ENCODE measurements at regions not wholly inside any gene's neighbourhood (a gene's known extent, or its start where the extent isn't known, plus 50 kb on each side); places are given as distances from the start of the nearest gene placed in this dataset.

- Histone ChIP-seq H3K27ac (no peak overlapping the region), H3K27me3 (no peaks in the 10 kb centered on the region), H3K4me1 (ENCODE audit: insufficient read depth) (no peaks in the 10 kb centered on the region), H3K9me3 (no peaks in the 10 kb centered on the region), H3K4me3 (no peak overlapping the region), H3K36me3 (no peaks in the 10 kb centered on the region)
- 73 to 88% (median 79%) methylated on average over 1 of the region's 1 CpG for WGBS, 3 donors
- no peak for DNase-seq
- TF ChIP-seq CTCF (IDR thresholded peaks at IDR 0.05) (no peak), EP300 (IDR thresholded peaks at IDR 0.05) (no peak), POLR2A (IDR thresholded peaks at IDR 0.05) (no peak)
- intact Hi-C loops (cut with DNase I) = no loop called here
Measured at GRCh38 chr5:12703254-12703653, 799.0 kb upstream of the CTNND2 start.

- DNase-seq = no peak
- no peaks in the 10 kb centered on the region for H3K9me3 ChIP-seq
- no peak overlapping the region for H3K27ac ChIP-seq
- H3K4me1 ChIP-seq (ENCODE audit: insufficient read depth) = no peaks in the 10 kb centered on the region
- no peaks in the 10 kb centered on the region for H3K27me3 ChIP-seq
- 78 to 91% (median 85%) methylated on average over 1 of the region's 1 CpG for WGBS, 3 donors
- H3K4me3 ChIP-seq = no peak overlapping the region
- intact Hi-C loops (cut with DNase I) = no loop called here
- TF ChIP-seq EP300 (IDR thresholded peaks at IDR 0.05) (no peak), POLR2A (IDR thresholded peaks at IDR 0.05) (no peak), CTCF (IDR thresholded peaks at IDR 0.05) (no peak)
- H3K36me3 ChIP-seq = no peaks in the 10 kb centered on the region
Measured at GRCh38 chr5:12695651-12696050, 791.4 kb upstream of the CTNND2 start.

GRCh38 chr5:12691330-12691729, 787.1 kb upstream of the CTNND2 start:
- Histone ChIP-seq H3K9me3 (no peaks in the 10 kb centered on the region), H3K4me3 (no peak overlapping the region), H3K4me1 (ENCODE audit: insufficient read depth) (no peaks in the 10 kb centered on the region), H3K36me3 (no peaks in the 10 kb centered on the region), H3K27ac (no peak overlapping the region), H3K27me3 (no peaks in the 10 kb centered on the region)
- WGBS, 3 donors = 71 to 75% (median 72%) methylated on average over 9 of the region's 9 CpGs
- TF ChIP-seq POLR2A (IDR thresholded peaks at IDR 0.05) (no peak), EP300 (IDR thresholded peaks at IDR 0.05) (no peak), CTCF (IDR thresholded peaks at IDR 0.05) (no peak)
- intact Hi-C loops (cut with DNase I) = no loop called here
- DNase-seq = no peak

GRCh38 chr5:12690361-12690760, 786.1 kb upstream of the CTNND2 start:
- no peak overlapping the region for H3K27ac ChIP-seq
- no peak for DNase-seq
- H3K9me3 ChIP-seq = no peaks in the 10 kb centered on the region
- TF ChIP-seq EP300 (IDR thresholded peaks at IDR 0.05) (no peak), POLR2A (IDR thresholded peaks at IDR 0.05) (no peak), CTCF (IDR thresholded peaks at IDR 0.05) (no peak)
- intact Hi-C loops (cut with DNase I) = no loop called here
- no peaks in the 10 kb centered on the region for H3K27me3 ChIP-seq
- H3K4me3 ChIP-seq = no peak overlapping the region
- H3K36me3 ChIP-seq = no peaks in the 10 kb centered on the region
- WGBS, 3 donors = 13 to 32% (median 16%) methylated on average over 2 of the region's 2 CpGs
- H3K4me1 ChIP-seq (ENCODE audit: insufficient read depth) = no peaks in the 10 kb centered on the region

- H3K4me1 ChIP-seq (ENCODE audit: insufficient read depth) = no peaks in the 10 kb centered on the region
- no peak overlapping the region for H3K27ac ChIP-seq
- no peak overlapping the region for H3K4me3 ChIP-seq
- no peaks in the 10 kb centered on the region for H3K27me3 ChIP-seq
- no peak for TF ChIP-seq EP300 (IDR thresholded peaks at IDR 0.05)
- no peak for TF ChIP-seq CTCF (IDR thresholded peaks at IDR 0.05)
- TF ChIP-seq POLR2A (IDR thresholded peaks at IDR 0.05) = no peak
- DNase-seq = no peak
- H3K9me3 ChIP-seq = no peaks in the 10 kb centered on the region
- no peaks in the 10 kb centered on the region for H3K36me3 ChIP-seq
- WGBS, 3 donors = 55 to 89% (median 76%) methylated on average over 3 of the region's 3 CpGs
- intact Hi-C loops (cut with DNase I) = no loop called here
Measured at GRCh38 chr5:12683249-12683648, 779.0 kb upstream of the CTNND2 start.
